NB4 (cell line): ENCODE measurements at regions not wholly inside any gene's neighbourhood (a gene's known extent, or its start where the extent isn't known, plus 50 kb on each side); places are given as distances from the start of the nearest gene placed in this dataset.

Source experiments
- POLR2A ChIP-seq: IDR thresholded peaks from 2 replicates; pipeline ENCODE4 v1.6.1; 2011; ENCODE audit warnings: mild to moderate bottlenecking; ENCODE audit not compliant: insufficient read length; ENCODE audit errors: extremely low read depth
- TF ChIP-seq, protein P1 (sequence below): IDR thresholded peaks from one replicate; pipeline ENCODE4 v1.5.1; 2012; ENCODE audit warnings: low read depth, low read length

DNA sequence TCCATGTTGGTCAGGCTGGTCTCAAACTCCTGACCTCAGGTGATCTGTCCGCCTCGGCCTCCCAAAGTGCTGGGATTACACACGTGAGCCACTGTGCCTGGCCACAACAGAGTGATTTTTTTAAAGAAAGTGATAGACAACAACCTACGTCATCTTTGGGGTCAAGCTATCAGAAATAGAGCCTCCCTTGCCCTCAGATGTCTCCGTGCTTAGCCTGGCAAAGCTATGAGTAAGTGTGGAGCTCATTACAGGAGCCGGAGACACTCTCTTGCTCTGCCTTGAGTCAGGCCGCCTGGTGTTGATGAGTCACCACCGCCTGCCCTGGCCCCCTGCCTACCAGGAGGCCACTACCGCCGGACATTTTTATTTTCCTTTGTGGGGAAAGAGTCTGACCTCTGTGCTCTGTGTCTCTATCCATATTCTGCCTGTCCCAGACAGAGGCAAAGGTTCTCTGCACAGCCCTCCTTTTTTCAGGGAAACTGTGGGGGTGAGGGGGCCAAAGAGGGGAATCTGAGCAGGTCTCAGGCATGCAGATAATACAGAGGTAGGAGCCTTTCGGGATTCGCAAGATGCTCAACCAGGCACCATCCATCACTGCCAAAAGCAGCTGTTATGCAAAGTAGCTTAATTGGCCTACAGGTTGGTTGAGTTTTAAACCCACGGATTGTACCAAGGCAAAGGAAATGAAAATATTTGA is 123.7 kb upstream of the CPEB4 start:
- TF ChIP-seq, protein P1, sequence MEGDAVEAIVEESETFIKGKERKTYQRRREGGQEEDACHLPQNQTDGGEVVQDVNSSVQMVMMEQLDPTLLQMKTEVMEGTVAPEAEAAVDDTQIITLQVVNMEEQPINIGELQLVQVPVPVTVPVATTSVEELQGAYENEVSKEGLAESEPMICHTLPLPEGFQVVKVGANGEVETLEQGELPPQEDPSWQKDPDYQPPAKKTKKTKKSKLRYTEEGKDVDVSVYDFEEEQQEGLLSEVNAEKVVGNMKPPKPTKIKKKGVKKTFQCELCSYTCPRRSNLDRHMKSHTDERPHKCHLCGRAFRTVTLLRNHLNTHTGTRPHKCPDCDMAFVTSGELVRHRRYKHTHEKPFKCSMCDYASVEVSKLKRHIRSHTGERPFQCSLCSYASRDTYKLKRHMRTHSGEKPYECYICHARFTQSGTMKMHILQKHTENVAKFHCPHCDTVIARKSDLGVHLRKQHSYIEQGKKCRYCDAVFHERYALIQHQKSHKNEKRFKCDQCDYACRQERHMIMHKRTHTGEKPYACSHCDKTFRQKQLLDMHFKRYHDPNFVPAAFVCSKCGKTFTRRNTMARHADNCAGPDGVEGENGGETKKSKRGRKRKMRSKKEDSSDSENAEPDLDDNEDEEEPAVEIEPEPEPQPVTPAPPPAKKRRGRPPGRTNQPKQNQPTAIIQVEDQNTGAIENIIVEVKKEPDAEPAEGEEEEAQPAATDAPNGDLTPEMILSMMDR: no peak
- no peak for TF ChIP-seq POLR2A
